GF-D8 (cell line): ENCODE measurements at regions not wholly inside any gene's neighbourhood (a gene's known extent, or its start where the extent isn't known, plus 50 kb on each side); places are given as distances from the start of the nearest gene placed in this dataset.
"Not testable (repeated sequence)": the region's sequence is repeated elsewhere in the genome, so short reads cannot be mapped to it uniquely, and the experiment has no call there.

Source experiments
- DNase-seq: peaks from one replicate; lab custom pipeline; 2025; lab: John Stamatoyannopoulos, UW

DNA sequence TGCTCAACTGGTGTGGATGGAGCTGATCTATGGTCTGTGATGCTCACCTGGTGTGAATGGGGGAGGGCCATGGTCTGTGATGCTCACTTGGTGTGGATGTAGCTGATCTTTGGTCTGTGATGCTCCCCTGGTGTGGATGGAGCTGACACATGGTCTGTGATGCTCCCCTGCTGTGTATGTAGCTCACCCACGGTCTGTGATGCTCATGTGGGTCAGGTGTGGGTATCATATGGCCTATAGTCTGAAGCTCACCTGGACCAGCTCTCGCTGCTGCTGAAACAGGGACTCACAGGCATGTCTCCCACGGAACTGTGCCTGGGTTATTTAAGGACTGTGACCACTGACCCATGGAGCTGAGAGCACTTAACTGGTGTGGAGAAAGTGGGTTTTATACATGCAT lies 109.7 kb downstream of the CRLF2 start:
- no peak for DNase-seq

DNA sequence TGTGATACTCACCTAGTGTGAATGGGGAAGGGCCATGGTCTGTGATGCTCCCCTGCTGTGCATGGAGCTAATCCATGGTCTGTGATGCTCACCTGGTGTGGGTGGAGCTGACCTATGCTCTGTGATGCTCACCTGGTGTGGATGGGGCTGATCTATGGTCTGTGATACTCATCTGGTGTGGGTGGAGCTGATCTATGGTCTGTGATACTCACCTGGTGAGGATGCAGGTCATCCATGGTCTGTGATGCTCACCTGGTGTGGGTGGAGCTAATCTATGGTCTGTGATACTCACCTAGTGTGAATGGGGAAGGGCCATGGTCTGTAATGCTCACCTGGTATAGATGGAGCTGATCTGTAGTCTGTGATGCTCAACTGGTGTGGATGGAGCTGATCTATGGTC lies 110.2 kb downstream of the CRLF2 start:
- not testable (repeated sequence) for DNase-seq

DNA sequence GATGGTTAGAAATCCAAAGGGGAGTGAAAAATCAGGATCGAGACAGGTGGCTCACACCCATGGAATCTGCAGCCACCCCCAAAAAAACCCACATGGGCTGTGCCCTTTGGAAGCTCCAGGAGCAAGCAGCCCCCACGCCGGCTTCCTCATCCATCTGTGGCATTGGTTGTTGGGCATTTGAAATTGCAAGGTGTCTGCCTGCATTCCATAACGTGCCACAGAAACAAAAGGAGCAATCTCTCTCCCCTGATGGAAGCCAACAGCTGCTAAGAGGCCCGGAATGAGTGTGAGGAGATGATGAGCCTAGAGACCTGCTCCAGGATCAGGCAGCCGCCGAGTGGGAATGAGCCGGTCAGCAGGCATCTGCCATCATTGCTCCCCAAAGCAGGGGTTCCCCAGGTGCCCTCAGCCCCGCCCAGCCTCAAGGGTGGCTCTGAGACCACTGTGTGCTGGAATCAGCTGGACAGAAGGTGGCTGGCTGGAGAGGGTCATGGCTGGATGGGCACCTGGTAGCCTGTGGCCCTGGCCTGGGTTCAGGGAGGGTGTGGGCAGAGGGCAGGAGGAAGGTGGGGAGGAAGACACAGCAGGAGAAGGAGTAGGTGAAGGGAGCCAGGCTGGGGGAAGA lies 113.2 kb downstream of the CRLF2 start:
- no peak for DNase-seq

DNA sequence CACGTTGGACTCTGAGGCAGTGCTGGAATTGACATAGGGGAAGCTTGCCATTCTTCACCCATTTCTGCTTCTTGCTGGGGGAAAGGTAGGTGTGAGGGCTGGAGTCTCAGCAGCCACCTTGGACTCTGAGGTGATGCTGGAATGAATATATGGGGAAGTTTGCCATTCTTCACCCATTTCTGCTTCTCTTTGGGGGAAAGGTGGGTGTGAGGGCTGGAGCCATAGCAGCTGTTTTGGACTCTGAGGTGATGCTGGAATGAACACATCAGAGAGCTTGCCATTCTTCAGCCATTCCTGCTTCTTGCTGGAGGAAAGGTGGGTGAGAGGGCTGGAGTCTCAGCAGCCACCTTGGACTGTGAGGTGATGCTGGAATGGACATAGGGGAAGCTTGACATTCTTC lies 115.1 kb downstream of the CRLF2 start:
- DNase-seq: no peak

DNA sequence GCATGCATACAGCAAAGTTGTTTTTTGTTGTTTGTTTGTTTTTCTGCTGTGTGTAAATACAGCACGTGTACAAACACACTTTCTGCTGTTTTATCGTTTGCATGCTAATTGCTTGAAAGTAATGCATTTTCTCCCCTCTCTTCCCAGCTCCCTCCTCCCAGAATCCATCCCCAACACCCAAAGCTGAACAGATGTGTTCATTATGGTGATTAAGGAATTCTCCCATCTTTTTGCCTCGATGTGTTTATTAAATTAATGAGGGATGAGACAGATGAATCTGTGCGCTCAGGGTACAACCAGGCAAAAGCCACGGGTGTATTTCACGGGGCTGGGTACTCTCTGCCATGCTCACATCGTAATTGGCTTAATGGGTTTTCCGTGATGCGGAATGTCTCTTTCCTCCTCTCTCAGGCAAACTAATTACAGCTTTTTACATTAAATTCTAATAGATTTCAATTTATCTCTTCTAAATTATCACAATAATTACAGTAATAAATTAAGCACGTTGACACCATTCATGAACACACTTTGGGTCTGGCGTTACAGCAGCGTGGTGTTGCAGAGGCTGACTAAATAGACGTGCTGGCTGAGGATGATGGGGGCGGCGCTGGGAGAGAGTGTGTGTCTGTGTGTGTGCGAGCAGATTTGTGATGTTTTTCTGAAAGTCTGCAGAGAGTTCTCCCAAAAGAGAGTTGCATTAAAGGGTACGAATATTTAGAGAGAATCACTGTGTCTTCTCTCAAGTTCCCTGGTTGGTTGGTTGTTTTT lies 117.7 kb downstream of the CRLF2 start:
- no peak for DNase-seq

DNA sequence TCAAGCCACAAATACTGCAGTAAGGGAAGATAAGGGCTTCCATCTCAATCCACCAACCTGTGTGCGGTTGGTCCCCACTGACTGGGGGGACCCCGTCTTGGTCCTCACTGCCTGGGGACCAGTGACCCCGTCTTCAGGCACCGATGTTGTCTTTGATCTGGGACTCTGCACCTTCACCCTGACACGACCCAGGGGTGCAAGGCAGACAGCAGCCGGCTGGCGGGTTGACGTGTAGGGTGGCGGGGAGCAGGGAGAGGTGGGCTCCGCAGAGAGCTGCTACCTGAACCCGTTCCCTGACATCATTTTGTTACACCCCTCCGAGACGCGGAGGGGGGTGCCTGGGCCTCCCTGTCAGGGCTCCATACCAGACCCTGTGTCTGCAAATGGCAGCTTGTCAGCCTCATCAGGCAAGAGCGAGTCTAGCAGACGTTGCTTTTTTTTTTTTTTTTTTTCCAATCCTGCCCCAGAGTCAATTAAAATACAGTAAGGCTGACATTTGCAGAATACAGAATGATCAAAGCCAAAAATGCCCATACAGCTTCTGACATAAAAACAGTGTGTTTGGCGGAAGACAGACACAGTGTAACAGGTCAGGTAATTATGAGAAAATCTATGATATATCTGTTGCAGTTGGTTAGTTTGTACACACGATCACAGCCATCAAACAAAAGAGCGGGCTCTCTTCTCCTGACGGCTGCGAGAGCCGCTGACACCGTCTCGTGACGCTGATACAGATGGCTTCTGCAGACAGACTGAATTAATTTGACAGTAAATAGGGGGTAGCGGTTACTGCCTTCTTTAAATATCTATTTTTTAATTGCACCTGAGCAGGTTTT lies 118.6 kb downstream of the CRLF2 start:
- no peak for DNase-seq

DNA sequence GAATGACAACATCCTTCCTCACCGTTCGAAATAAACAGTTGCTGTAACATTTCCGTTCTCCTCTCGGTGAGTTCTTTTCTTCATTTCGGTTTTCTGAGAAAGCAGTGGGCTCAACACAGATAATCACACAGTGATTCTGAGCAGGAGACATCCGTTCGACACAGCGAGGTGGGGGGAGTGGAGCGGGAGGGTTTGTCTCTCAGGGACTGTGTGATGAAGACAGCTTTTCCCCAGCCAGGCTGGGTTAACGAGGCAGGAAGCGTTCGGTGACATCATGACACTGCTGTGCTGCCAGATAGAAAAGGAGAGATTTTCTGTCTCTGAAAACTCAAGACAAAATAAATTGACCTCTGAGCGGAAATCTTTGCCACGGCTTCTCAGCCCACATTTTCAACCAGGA lies 119.3 kb downstream of the CRLF2 start:
- DNase-seq: no peak

DNA sequence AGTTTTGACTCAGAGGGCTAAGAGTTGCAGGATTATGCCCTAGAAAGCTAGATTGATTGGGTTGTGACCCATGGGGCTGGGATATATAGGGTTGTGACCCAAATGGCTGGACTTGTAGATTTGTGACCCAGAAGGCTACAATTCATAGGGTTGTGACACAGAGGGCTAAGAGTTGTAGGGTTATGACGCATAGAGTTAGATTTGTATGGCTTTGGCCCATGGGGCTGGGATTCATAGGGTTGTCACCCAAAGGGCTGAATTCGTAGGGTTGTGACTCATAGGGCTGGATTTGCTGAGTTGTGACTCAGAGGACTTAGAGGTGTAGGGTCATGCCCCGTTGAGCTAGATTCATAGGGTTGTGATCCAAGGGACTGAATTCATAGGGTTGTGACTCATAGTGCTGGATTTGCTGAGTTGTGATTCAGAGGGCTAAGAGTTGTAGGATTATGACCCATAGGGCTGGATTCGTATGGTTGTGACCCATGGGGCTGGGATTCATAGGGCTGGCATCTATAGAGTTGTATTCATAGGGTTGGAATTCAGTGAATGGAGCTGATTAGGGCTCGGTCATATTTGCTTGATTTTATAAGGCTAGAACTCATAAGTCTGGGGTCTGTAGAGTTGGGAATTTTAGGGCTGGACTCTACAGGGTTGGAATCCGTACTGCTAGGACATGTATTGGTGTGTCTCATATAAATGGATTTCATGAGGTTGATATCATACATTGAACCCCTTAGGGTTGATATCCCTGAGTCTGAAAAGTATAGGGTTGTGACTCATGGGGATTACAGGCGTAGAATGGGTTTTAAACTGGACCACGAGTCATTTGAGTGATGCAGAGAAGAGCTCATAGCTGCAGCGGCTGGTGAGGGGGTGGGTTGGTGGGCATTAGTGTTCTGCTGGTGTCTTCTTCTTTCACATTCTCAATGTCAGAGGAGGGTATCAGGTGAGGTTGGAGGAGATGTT lies 125.7 kb downstream of the CRLF2 start:
- DNase-seq: no peak

DNA sequence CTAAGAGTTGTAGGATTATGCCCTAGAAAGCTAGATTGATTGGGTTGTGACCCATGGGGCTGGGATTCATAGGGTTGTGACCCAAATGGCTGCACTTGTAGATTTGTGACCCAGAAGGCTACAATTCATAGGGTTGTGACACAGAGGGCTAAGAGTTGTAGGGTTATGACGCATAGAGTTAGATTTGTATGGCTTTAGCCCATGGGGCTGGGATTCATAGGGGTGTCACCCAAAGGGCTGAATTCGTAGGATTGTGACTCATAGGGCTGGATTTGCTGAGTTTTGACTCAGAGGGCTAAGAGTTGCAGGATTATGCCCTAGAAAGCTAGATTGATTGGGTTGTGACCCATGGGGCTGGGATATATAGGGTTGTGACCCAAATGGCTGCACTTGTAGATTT lies 126.6 kb downstream of the CRLF2 start:
- DNase-seq: not testable (repeated sequence)

DNA sequence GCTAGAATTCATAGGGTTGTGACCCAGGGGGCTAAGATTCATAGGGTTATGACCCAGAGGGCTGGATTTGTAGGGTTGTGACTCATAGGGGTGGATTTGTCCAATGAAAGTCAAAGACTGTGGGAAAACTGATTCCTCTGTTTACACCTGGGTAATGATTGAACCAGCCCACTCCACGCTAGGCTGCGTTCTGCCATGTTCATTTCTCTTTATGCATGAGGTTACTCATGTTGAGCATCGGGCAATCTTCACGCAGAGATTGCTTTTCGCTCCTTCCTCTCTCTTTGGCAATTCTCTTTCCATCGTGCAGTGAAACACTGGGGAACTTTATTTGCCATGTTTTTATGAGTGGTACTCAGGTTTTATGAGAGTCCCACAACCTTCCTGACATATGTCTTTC lies 127.8 kb downstream of the CRLF2 start:
- DNase-seq: no peak

DNA sequence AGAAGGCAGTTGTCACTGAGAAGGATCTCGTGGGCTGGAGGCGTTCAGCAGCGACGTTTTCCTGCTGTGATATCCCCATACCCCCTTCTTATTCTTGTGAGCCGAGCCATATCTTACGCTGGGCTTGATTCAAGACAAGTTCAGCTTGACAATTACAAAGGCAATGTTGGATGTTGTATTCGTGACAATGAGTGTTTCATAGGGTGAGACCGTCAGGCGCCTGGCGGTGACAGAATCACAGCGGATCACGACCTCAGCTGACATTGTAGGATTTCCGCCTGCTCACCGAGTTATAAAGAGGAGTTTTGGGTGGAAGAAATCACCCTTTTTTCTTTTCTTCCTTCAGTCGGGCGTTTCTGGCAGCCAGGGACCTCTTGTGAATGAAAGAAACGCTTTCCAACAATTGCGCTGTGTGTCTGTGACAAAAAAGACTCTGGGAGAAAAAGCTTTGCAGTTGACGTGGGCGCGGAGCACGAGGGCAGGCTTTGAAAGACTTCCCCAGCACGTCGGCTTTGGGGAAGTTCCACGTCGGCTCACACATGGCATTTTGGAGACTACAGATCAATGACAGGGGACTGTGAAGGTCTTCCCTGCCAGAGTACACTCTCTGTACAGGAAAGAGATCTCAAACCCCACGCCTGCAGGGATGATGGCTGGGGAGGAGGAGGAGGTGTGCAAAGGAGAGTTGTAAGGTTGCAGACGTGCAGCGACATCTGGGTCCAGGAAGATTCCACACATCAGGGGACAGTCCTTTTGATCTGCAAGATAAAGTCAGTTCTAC lies 135.4 kb downstream of the CRLF2 start:
- no peak for DNase-seq

DNA sequence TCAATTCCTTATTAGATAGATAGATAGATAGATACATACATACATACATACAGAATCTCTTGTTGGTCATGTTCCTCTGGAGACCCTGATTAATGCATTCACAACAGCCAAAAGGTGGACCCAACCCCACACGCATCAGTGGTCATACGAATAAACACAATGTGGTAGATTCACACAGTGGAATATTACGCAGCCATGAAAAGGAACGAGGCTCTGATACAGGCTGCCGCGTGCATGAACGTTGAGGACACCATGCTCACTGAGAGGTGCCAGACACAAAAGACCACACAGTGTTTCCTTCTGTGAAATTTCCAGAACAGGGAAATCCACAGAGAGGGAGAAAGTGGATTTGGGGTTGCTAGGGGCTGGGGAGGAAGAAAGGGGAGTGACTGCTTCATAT lies 136.7 kb downstream of the CRLF2 start:
- no peak for DNase-seq

DNA sequence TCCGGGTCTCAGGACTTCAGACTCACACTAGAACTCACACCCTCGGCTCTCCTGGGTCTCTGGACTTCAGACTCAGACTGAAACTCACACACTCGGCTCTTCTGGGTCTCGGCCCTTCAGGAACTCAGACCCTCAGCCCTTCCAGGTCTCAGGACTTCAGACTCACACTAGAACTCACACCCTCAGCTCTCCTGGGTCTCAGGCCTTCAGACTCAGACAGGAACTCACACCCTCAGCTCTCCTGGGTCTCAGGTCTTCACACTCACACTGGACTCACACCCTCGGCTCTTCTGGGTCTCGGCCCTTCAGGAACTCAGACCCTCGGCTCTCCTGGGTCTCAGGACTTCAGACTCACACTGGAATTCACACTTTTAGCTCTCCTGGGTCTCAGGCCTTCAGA lies 137.3 kb downstream of the CRLF2 start:
- no peak for DNase-seq

DNA sequence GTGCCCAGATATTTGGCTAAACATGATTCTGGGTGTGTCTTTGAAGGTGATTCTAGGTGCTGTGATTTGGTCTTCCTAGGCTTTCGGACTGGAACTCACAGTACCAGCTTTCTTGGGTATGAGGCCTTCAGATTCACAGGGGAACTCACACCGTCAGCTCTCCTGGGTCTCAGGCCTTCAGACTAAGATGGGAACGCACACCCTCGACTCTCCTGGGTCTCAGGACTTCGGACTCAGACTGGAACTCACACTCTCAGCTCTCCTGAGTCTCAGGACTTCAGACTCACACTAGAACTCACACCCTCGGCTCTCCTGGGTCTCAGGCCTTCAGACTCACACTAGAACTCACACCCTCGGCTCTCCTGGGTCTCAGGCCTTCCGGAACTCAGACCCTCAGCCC lies 137.7 kb downstream of the CRLF2 start:
- no peak for DNase-seq

DNA sequence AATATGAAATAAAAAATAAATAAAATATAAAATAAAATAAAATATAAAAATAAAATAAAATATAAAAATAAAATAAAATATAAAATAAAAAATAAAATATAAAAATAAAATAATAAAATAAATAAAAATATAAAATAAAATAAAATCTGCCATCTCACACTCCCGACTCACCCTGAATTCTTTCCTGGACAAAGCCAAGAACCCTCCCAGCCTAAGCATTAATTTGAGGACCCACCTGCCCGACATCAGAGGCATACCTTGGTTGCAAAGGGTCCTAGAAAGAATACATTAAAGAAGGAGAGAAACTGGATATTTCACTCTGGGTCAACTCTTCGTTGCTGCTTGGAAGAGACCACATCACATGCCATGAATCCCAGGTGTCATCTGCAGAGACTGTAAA lies 138.3 kb downstream of the CRLF2 start:
- DNase-seq: no peak

DNA sequence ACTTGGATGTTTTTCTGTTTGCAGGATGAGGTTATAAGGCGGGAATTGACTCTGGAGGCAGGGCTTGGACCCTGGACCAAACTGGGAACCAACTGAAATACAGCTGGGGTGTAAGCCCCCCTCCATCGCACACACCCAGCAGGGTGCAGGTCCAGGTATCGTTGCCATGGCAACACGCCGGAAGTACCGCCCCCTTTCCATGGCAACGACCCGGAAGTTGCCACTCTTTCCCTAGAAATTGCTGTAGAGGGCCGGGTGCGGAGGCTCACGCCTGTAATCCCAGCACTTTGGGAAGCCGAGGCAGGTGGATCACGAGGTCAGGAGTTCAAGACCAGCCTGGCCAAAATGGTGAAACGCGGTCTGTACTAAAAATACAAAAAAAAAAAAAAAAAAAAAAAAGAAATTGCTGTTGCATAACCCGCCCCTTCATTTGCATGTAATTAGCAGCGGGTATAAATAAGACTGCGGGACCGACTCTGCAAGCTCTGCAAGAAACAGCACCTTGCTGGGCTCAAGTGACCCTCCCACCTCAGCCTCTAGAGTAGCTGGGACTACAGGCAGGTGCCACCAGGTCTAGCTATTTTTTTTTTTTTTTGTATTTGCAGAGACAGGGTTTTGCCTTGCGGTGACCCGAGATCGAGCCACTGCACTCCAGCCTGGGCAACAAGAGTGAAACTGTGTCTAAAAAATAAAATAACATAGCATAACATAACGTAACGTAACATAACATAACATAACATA lies 139.6 kb downstream of the CRLF2 start:
- no peak for DNase-seq

DNA sequence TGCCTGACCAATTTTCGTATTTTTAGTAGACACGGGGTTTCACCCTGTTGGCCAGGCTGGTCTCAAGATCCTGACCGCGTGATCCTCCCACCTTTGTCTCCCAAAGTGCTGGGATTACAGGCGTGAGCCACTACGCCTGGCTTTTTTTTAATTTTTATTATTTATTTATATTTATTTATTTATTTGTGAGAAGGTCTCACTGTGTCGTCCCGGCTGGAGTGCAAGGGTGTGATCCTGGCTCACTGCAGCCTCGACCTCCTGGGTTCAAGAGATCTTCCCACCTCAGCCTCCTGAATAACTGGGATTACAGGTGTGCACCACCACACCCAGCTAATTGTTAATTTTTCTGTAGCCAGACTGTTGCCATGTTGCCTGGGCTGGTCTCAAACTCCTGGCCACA lies 141.1 kb downstream of the CRLF2 start:
- no peak for DNase-seq

DNA sequence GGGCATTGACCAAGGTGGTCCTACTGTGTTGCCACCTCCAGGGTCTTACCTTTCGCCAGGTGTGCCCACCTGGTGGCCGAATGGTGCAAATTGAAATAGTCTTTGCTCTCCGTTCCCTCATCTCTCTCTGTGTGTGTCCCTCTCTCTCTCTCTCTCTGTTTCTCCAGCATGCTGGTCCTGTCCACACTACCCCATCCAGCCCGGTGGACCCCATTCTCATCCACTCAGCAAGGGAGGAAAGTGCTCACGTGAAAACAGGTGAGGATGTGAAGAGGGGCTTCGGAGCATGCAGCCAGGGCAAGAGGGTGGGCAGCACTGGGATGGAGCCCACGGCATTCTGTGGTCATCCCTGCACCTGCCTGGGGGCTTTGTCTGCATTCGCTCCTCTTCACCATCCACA lies 150.1 kb downstream of the CRLF2 start:
- DNase-seq: no peak

DNA sequence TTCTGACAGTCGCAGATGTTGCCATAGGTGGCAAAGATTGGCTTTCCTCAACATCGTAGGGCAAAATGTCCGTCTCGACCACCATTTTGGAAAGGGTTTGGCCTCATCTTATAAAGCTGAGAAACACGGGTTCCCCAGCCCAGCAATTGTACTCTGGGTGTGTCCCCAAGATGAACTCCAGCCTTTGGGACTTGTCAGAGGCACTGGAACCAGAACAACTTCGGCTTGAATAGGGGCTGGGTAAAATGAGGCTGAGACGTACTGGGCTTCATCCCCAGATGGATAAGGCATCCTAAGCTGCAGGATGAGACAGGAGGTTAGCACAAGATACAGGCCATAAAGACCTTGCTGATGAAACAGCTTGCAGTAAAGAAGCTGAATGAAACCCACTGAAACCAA lies 151.9 kb downstream of the CRLF2 start:
- no peak for DNase-seq
